ENCODE measurements at regions not wholly inside any gene's neighbourhood (a gene's known extent, or its start where the extent isn't known, plus 50 kb on each side); places are given as distances from the start of the nearest gene placed in this dataset.

GRCh38 chr2:118250463-118250862, 162.2 kb downstream of the INSIG2 start:
- no peak for DNase-seq (ENCODE audit: low read depth in 4 of 4, low spot score in 1 of 4)

- no peak for DNase-seq (ENCODE audit: low read depth in 4 of 4, low spot score in 1 of 4)
Observed at GRCh38 chr2:118250001-118250400, 161.7 kb downstream of the INSIG2 start.

GRCh38 chr2:118249531-118249930, 161.3 kb downstream of the INSIG2 start:
- DNase-seq (ENCODE audit: low read depth in 4 of 4, low spot score in 1 of 4): no peak

- DNase-seq (ENCODE audit: low read depth in 4 of 4, low spot score in 1 of 4): no peak
Observed at GRCh38 chr2:118246726-118247125, 158.5 kb downstream of the INSIG2 start.

- DNase-seq (ENCODE audit: low read depth in 4 of 4, low spot score in 1 of 4): no peak
Observed at GRCh38 chr2:118246079-118246478, 157.8 kb downstream of the INSIG2 start.

- no peak for DNase-seq (ENCODE audit: low read depth in 4 of 4, low spot score in 1 of 4)
Observed at GRCh38 chr2:118244686-118245085, 156.4 kb downstream of the INSIG2 start.

GRCh38 chr2:118243031-118243430, 154.8 kb downstream of the INSIG2 start:
- DNase-seq (ENCODE audit: low read depth in 4 of 4, low spot score in 1 of 4): no peak

GRCh38 chr2:118242216-118242615, 153.9 kb downstream of the INSIG2 start:
- DNase-seq (ENCODE audit: low read depth in 4 of 4, low spot score in 1 of 4): no peak

GRCh38 chr2:118241128-118241527, 152.9 kb downstream of the INSIG2 start:
- no peak for DNase-seq (ENCODE audit: low read depth in 4 of 4, low spot score in 1 of 4)

GRCh38 chr2:118240276-118240675, 152.0 kb downstream of the INSIG2 start:
- DNase-seq (ENCODE audit: low read depth in 4 of 4, low spot score in 1 of 4): no peak

GRCh38 chr2:118239284-118239683, 151.0 kb downstream of the INSIG2 start:
- no peak for DNase-seq (ENCODE audit: low read depth in 4 of 4, low spot score in 1 of 4)

- DNase-seq (ENCODE audit: low read depth in 4 of 4, low spot score in 1 of 4): no peak
Observed at GRCh38 chr2:118237451-118237850, 149.2 kb downstream of the INSIG2 start.

GRCh38 chr2:118232796-118233195, 144.5 kb downstream of the INSIG2 start:
- DNase-seq (ENCODE audit: low read depth in 4 of 4, low spot score in 1 of 4): no peak

- DNase-seq (ENCODE audit: low read depth in 4 of 4, low spot score in 1 of 4): no peak
Observed at GRCh38 chr2:118232391-118232790, 144.1 kb downstream of the INSIG2 start.

GRCh38 chr2:118231759-118232158, 143.5 kb downstream of the INSIG2 start:
- no peak for DNase-seq (ENCODE audit: low read depth in 4 of 4, low spot score in 1 of 4)

- DNase-seq (ENCODE audit: low read depth in 4 of 4, low spot score in 1 of 4): no peak
Observed at GRCh38 chr2:118227698-118228508, 139.6 kb downstream of the INSIG2 start.

- DNase-seq (ENCODE audit: low read depth in 4 of 4, low spot score in 1 of 4): no peak
Observed at GRCh38 chr2:118225666-118226065, 137.4 kb downstream of the INSIG2 start.

GRCh38 chr2:118224895-118225311, 136.6 kb downstream of the INSIG2 start:
- no peak for DNase-seq (ENCODE audit: low read depth in 4 of 4, low spot score in 1 of 4)

- peak in 1 of 4 experiments; percentile 23 for DNase-seq (ENCODE audit: low read depth in 4 of 4, low spot score in 1 of 4)
Observed at GRCh38 chr2:118223992-118224894, 136.0 kb downstream of the INSIG2 start.

GRCh38 chr2:118223511-118223991, 135.3 kb downstream of the INSIG2 start:
- DNase-seq (ENCODE audit: low read depth in 4 of 4, low spot score in 1 of 4): no peak

- DNase-seq (ENCODE audit: low read depth in 4 of 4, low spot score in 1 of 4): no peak
Observed at GRCh38 chr2:118222672-118223421, 134.6 kb downstream of the INSIG2 start.
